SK-N-MC (cell line): ENCODE measurements at regions not wholly inside any gene's neighbourhood (a gene's known extent, or its start where the extent isn't known, plus 50 kb on each side); places are given as distances from the start of the nearest gene placed in this dataset.

Experiments
- EZH2 ChIP-seq: fragments of 200-600 bp; sonication (generic); IDR thresholded peaks from one replicate; pipeline ENCODE4 v1.6.1; 2017; ENCODE audit warnings: antibody characterized with exemption
- FOXP2 ChIP-seq: optimal IDR thresholded peaks from 2 replicates; pipeline ENCODE3; 2011; ENCODE audit warnings: mild to moderate bottlenecking, moderate library complexity; ENCODE audit not compliant: insufficient read depth; ENCODE audit errors: extremely low read length, control extremely low read depth
- POLR2AphosphoS5 ChIP-seq: IDR thresholded peaks from 2 replicates; pipeline ENCODE4 v1.6.1; 2012; ENCODE audit warnings: mild to moderate bottlenecking, low read depth, low read length, borderline replicate concordance

GRCh38 chr6:169406034-169406433, 152.4 kb upstream of the THBS2 start:
- no peak for TF ChIP-seq POLR2AphosphoS5
- TF ChIP-seq EZH2 = no peak
- TF ChIP-seq FOXP2 = peak; percentile 90
